PC-9 (cell line): ENCODE measurements at regions not wholly inside any gene's neighbourhood (a gene's known extent, or its start where the extent isn't known, plus 50 kb on each side); places are given as distances from the start of the nearest gene placed in this dataset.

Experiments used
- BruUV-seq: library from RNA; stranded (reverse); fragments of 400-500 nt; replicated peaks from 2 replicates; lab custom pipeline; 2021; lab: Mats Ljungman, UMichigan
- CTCF ChIA-PET: fragments of 300-600 bp; sonication (Branson Sonifier 250); formaldehyde crosslinking; loops from one replicate; lab custom pipeline; 2022; ENCODE audit warnings: antibody characterized with exemption; lab: Charles Lee
- POLR2A ChIA-PET: fragments of 300-600 bp; sonication (Branson Sonifier 250); formaldehyde crosslinking; loops from one replicate; lab custom pipeline; 2022; ENCODE audit warnings: antibody characterized with exemption; ENCODE audit not compliant: unreplicated experiment; lab: Charles Lee
- DNase-seq, 2 experiments: peaks; one replicate each; pipeline versions ENCODE4 v3.0.0 to v3.0.0-alpha.2; 2015 to 2022; ENCODE audit warnings: mixed read lengths in 1 of 2
- H2AFZ ChIP-seq: fragments of 200-600 bp; sonication (generic); 2 replicates; pipeline ENCODE4 v1.8.1; 2017; ENCODE audit warnings: antibody characterized with exemption
- H3F3A ChIP-seq: fragments of 200-600 bp; sonication (generic); 2 replicates; pipeline ENCODE4 v1.8.1; 2017; ENCODE audit warnings: antibody characterized with exemption, mild to moderate bottlenecking, low read depth; ENCODE audit not compliant: insufficient read depth
- H3K27ac ChIP-seq: fragments of 200-600 bp; sonication (generic); 2 replicates; pipeline ENCODE4 v1.6.1; 2016; ENCODE audit warnings: mixed run types
- H3K27me3 ChIP-seq: fragments of 200-600 bp; sonication (generic); 2 replicates; pipeline ENCODE4 v1.6.1; 2016; ENCODE audit warnings: low read depth, mixed run types; ENCODE audit not compliant: insufficient read depth
- H3K36me3 ChIP-seq: fragments of 200-600 bp; sonication (generic); 2 replicates; pipeline ENCODE4 v1.6.1; 2016; ENCODE audit warnings: low read depth, mixed run types
- H3K4me1 ChIP-seq: fragments of 200-600 bp; sonication (generic); replicated peaks from 2 replicates; pipeline ENCODE4 v1.6.1; 2016; ENCODE audit warnings: mixed run types; ENCODE audit not compliant: insufficient read depth
- H3K4me2 ChIP-seq: fragments of 200-600 bp; sonication (generic); 2 replicates; pipeline ENCODE4 v1.6.1; 2017; ENCODE audit warnings: mixed run types
- H3K4me3 ChIP-seq: fragments of 200-600 bp; sonication (generic); 2 replicates; pipeline ENCODE4 v1.6.1; 2016; ENCODE audit warnings: mixed run types
- H3K79me2 ChIP-seq: fragments of 200-600 bp; sonication (generic); 2 replicates; pipeline ENCODE4 v1.6.1; 2017; ENCODE audit warnings: low read depth, mixed run types
- H3K9me2 ChIP-seq: fragments of 200-600 bp; sonication (generic); 2 replicates; pipeline ENCODE4 v1.8.1; 2017; ENCODE audit warnings: mild to moderate bottlenecking; ENCODE audit not compliant: insufficient read depth
- H3K9me3 ChIP-seq: fragments of 200-600 bp; sonication (generic); 2 replicates; pipeline ENCODE4 v1.8.1; 2016; ENCODE audit warnings: low read depth; ENCODE audit not compliant: insufficient read depth
- H4K20me1 ChIP-seq: fragments of 200-600 bp; sonication (generic); 2 replicates; pipeline ENCODE4 v1.8.1; 2017; ENCODE audit not compliant: insufficient read depth
- CTCF ChIP-seq: fragments of 200-600 bp; sonication (generic); conservative IDR thresholded peaks from 2 replicates; pipeline ENCODE4 v1.6.1; 2017; ENCODE audit warnings: mixed run types, antibody characterized with exemption, mild to moderate bottlenecking, moderate library complexity
- EZH2 ChIP-seq: fragments of 200-600 bp; sonication (generic); IDR thresholded peaks from 2 replicates; pipeline ENCODE4 v1.8.0; 2017; ENCODE audit warnings: antibody characterized with exemption, low read depth
- intact Hi-C: fragments of 100-400 bp; cut with micrococcal nuclease; formaldehyde crosslinking; loops from one replicate; pipeline ENCODE4 v1.10.0; 2022; ENCODE audit not compliant: unreplicated experiment

DNA sequence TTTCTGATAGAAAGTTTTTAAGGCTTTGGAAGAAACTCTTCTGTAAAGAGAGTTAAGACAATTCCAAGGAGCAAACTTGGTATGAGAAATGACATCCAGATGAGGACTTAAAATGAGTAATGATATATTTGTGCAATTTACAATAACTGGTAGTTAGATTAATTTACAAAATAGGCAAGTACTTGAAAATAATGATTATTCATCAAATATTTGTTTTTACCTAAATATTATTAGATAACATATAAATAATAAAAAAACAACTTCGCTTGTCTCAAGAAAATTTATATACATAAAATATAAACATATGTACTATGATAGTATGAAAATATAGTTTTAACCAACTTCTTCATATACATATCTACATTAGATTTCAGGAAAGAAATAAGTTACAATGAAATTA, 478.5 kb downstream of the TRIB2 start:
- intact Hi-C loops: no loop called here
- Histone ChIP-seq H3K4me1 (no peaks in the 10 kb centered on the region), H3K9me3 (no peaks in the 10 kb centered on the region), H3K9me2 (no peaks in the 10 kb centered on the region; the same call in 1 of the 2 replicates), H3K79me2 (no peaks in the 10 kb centered on the region), H3K27me3 (no peaks in the 10 kb centered on the region), H2AFZ (no peak overlapping the region), H3K36me3 (no peaks in the 10 kb centered on the region), H3F3A (no peaks in the 10 kb centered on the region), H4K20me1 (no peaks in the 10 kb centered on the region; the same call in 1 of the 2 replicates), H3K27ac (no peak overlapping the region), H3K4me3 (no peak overlapping the region), H3K4me2 (no peak overlapping the region)
- DNase-seq: no peak
- POLR2A ChIA-PET: no interaction called here
- BruUV-seq: no TSS peak
- TF ChIP-seq CTCF (no peak), EZH2 (no peak)
- CTCF ChIA-PET: no interaction called here

DNA sequence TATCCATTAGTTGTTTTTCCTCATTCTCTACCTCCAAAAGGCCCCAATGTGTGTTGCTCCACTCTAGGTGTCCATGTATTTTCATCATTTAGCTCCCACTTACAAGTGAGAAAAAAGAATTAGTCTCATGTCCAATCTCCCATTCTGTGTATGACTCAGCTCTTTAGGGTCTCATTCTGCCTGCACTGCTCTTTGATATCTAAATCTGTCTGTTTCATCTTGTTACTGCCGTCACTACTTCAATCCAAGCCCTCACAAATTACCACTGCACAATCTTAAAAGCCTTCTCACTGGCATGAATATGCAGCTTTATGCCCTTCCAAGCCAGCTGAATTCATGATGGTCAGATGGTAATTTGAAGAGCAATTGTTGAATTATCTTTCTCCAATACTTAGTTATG, 480.5 kb downstream of the TRIB2 start:
- no peak for DNase-seq
- BruUV-seq: no TSS peak
- no peaks in the 10 kb centered on the region; the same call in 1 of the 2 replicates for H3K9me2 ChIP-seq
- ChIA-PET POLR2A (no interaction called here), CTCF (no interaction called here)
- H3K27me3 ChIP-seq: no peaks in the 10 kb centered on the region
- TF ChIP-seq EZH2 (no peak), CTCF (no peak)
- H3K79me2 ChIP-seq: no peaks in the 10 kb centered on the region
- no peaks in the 10 kb centered on the region for H3K9me3 ChIP-seq
- H3K27ac ChIP-seq: no peak overlapping the region
- H3F3A ChIP-seq: no peaks in the 10 kb centered on the region
- intact Hi-C loops: no loop called here
- H4K20me1 ChIP-seq: no peaks in the 10 kb centered on the region; the same call in 1 of the 2 replicates
- no peaks in the 10 kb centered on the region for H3K4me1 ChIP-seq
- H3K36me3 ChIP-seq: no peaks in the 10 kb centered on the region
- H3K4me2 ChIP-seq: no peak overlapping the region
- no peak overlapping the region for H3K4me3 ChIP-seq
- no peak overlapping the region for H2AFZ ChIP-seq

- Histone ChIP-seq H3K9me3 (no peaks in the 10 kb centered on the region), H3K36me3 (no peaks in the 10 kb centered on the region), H3F3A (no peaks in the 10 kb centered on the region), H3K27ac (no peak overlapping the region), H3K27me3 (no peaks in the 10 kb centered on the region), H2AFZ (no peak overlapping the region), H3K4me2 (no peak overlapping the region), H3K4me1 (no peaks in the 10 kb centered on the region), H3K4me3 (no peak overlapping the region), H3K79me2 (no peaks in the 10 kb centered on the region), H4K20me1 (no peaks in the 10 kb centered on the region), H3K9me2 (no peaks in the 10 kb centered on the region)
- no TSS peak for BruUV-seq
- ChIA-PET CTCF (no interaction called here), POLR2A (no interaction called here)
- intact Hi-C loops: no loop called here
- no peak for DNase-seq
- TF ChIP-seq EZH2 (no peak), CTCF (peak; percentile 47; the same call in 1 of the 2 replicates)
Observed at GRCh38 chr2:13201924-13202323, 485.2 kb downstream of the TRIB2 start.
